PC-9 (cell line): ENCODE measurements at regions not wholly inside any gene's neighbourhood (a gene's known extent, or its start where the extent isn't known, plus 50 kb on each side); places are given as distances from the start of the nearest gene placed in this dataset.

Source experiments
- BruUV-seq: library from RNA; stranded (reverse); fragments of 400-500 nt; replicated peaks from 2 replicates; lab custom pipeline; 2021; lab: Mats Ljungman, UMichigan
- CTCF ChIA-PET: fragments of 300-600 bp; sonication (Branson Sonifier 250); formaldehyde crosslinking; loops from one replicate; lab custom pipeline; 2022; ENCODE audit warnings: antibody characterized with exemption; lab: Charles Lee
- POLR2A ChIA-PET: fragments of 300-600 bp; sonication (Branson Sonifier 250); formaldehyde crosslinking; loops from one replicate; lab custom pipeline; 2022; ENCODE audit warnings: antibody characterized with exemption; ENCODE audit not compliant: unreplicated experiment; lab: Charles Lee
- DNase-seq, 2 experiments: peaks; one replicate each; pipeline versions ENCODE4 v3.0.0 to v3.0.0-alpha.2; 2015 to 2022; ENCODE audit warnings: mixed read lengths in 1 of 2
- H2AFZ ChIP-seq: fragments of 200-600 bp; sonication (generic); 2 replicates; pipeline ENCODE4 v1.8.1; 2017; ENCODE audit warnings: antibody characterized with exemption
- H3F3A ChIP-seq: fragments of 200-600 bp; sonication (generic); 2 replicates; pipeline ENCODE4 v1.8.1; 2017; ENCODE audit warnings: antibody characterized with exemption, mild to moderate bottlenecking, low read depth; ENCODE audit not compliant: insufficient read depth
- H3K27ac ChIP-seq: fragments of 200-600 bp; sonication (generic); 2 replicates; pipeline ENCODE4 v1.6.1; 2016; ENCODE audit warnings: mixed run types
- H3K27me3 ChIP-seq: fragments of 200-600 bp; sonication (generic); 2 replicates; pipeline ENCODE4 v1.6.1; 2016; ENCODE audit warnings: low read depth, mixed run types; ENCODE audit not compliant: insufficient read depth
- H3K36me3 ChIP-seq: fragments of 200-600 bp; sonication (generic); 2 replicates; pipeline ENCODE4 v1.6.1; 2016; ENCODE audit warnings: low read depth, mixed run types
- H3K4me1 ChIP-seq: fragments of 200-600 bp; sonication (generic); replicated peaks from 2 replicates; pipeline ENCODE4 v1.6.1; 2016; ENCODE audit warnings: mixed run types; ENCODE audit not compliant: insufficient read depth
- H3K4me2 ChIP-seq: fragments of 200-600 bp; sonication (generic); 2 replicates; pipeline ENCODE4 v1.6.1; 2017; ENCODE audit warnings: mixed run types
- H3K4me3 ChIP-seq: fragments of 200-600 bp; sonication (generic); 2 replicates; pipeline ENCODE4 v1.6.1; 2016; ENCODE audit warnings: mixed run types
- H3K79me2 ChIP-seq: fragments of 200-600 bp; sonication (generic); 2 replicates; pipeline ENCODE4 v1.6.1; 2017; ENCODE audit warnings: low read depth, mixed run types
- H3K9me2 ChIP-seq: fragments of 200-600 bp; sonication (generic); 2 replicates; pipeline ENCODE4 v1.8.1; 2017; ENCODE audit warnings: mild to moderate bottlenecking; ENCODE audit not compliant: insufficient read depth
- H3K9me3 ChIP-seq: fragments of 200-600 bp; sonication (generic); 2 replicates; pipeline ENCODE4 v1.8.1; 2016; ENCODE audit warnings: low read depth; ENCODE audit not compliant: insufficient read depth
- H4K20me1 ChIP-seq: fragments of 200-600 bp; sonication (generic); 2 replicates; pipeline ENCODE4 v1.8.1; 2017; ENCODE audit not compliant: insufficient read depth
- EZH2 ChIP-seq: fragments of 200-600 bp; sonication (generic); IDR thresholded peaks from 2 replicates; pipeline ENCODE4 v1.8.0; 2017; ENCODE audit warnings: antibody characterized with exemption, low read depth
- intact Hi-C: fragments of 100-400 bp; cut with micrococcal nuclease; formaldehyde crosslinking; loops from one replicate; pipeline ENCODE4 v1.10.0; 2022; ENCODE audit not compliant: unreplicated experiment
- TF ChIP-seq, protein P1 (sequence below): fragments of 200-600 bp; sonication (generic); conservative IDR thresholded peaks from 2 replicates; pipeline ENCODE4 v1.6.1; 2017; ENCODE audit warnings: mixed run types, antibody characterized with exemption, mild to moderate bottlenecking, moderate library complexity

DNA sequence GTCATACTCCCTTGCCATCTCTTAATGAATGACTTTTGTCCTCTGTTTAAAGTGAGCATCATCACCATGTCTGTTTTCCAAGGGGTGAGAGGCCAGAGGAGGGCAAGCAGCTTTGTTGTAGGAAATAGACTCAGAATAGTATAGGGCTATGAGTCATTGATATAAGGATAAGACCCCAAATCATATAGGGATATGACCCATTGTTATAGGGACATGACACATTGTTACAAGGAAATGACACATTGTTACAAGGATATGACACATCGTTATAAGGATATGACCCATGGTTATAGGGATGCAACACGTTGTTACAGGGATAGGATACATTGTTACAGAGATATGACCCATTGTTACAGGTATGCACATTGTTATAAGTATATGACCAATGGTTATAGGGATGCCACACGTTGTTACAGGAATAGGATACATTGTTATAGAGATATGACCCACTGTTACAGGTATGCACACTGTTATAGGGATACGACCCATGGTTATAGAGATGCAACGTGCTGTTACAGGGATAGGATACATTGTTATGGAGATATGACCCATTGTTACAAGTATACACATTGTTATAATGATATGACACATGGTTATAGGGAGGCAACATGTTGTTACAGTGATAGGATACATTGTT lies 311.1 kb upstream of the ADARB2 start:
- BruUV-seq = no TSS peak
- Histone ChIP-seq H3F3A (no peaks in the 10 kb centered on the region), H3K4me2 (no peak overlapping the region), H3K9me2 (no peaks in the 10 kb centered on the region), H3K36me3 (no peaks in the 10 kb centered on the region), H3K27me3 (peaks cover 6% of the 10 kb centered on the region; the same call in 1 of the 2 replicates), H3K4me3 (no peak overlapping the region), H4K20me1 (no peaks in the 10 kb centered on the region), H3K27ac (no peak overlapping the region), H2AFZ (no peak overlapping the region), H3K79me2 (no peaks in the 10 kb centered on the region), H3K4me1 (no peaks in the 10 kb centered on the region), H3K9me3 (no peaks in the 10 kb centered on the region)
- TF ChIP-seq, protein P1, sequence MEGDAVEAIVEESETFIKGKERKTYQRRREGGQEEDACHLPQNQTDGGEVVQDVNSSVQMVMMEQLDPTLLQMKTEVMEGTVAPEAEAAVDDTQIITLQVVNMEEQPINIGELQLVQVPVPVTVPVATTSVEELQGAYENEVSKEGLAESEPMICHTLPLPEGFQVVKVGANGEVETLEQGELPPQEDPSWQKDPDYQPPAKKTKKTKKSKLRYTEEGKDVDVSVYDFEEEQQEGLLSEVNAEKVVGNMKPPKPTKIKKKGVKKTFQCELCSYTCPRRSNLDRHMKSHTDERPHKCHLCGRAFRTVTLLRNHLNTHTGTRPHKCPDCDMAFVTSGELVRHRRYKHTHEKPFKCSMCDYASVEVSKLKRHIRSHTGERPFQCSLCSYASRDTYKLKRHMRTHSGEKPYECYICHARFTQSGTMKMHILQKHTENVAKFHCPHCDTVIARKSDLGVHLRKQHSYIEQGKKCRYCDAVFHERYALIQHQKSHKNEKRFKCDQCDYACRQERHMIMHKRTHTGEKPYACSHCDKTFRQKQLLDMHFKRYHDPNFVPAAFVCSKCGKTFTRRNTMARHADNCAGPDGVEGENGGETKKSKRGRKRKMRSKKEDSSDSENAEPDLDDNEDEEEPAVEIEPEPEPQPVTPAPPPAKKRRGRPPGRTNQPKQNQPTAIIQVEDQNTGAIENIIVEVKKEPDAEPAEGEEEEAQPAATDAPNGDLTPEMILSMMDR = no peak
- ChIA-PET POLR2A (no interaction called here), CTCF (no interaction called here)
- intact Hi-C loops = no loop called here
- no peak for DNase-seq

DNA sequence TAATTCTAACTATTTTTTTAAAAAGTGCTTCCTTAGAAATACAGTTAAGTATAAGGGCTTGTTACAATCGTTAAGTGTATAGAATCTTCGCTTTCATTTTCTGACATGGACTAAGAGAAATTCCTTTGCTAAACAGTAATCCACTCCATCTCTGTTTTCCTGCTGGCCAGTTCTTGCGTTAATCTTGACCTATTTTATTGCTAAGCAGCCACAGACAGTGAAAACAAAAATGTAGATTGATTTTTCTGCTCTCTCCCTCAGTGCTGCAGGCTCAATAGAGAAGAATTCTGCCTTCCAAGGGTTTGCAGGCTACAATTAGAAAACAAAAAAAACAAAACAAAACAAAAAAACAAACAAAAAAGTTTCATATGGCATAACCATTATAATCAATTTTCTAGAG lies 310.4 kb upstream of the ADARB2 start:
- H3K36me3 ChIP-seq = no peaks in the 10 kb centered on the region
- H3K79me2 ChIP-seq = no peaks in the 10 kb centered on the region
- H3F3A ChIP-seq = no peaks in the 10 kb centered on the region
- TF ChIP-seq, protein P1 = no peak
- TF ChIP-seq EZH2 = no peak
- H3K4me3 ChIP-seq = no peak overlapping the region
- H3K27me3 ChIP-seq = peaks cover 4% of the 10 kb centered on the region; the same call in 1 of the 2 replicates
- DNase-seq = no peak
- H3K9me3 ChIP-seq = no peaks in the 10 kb centered on the region
- ChIA-PET POLR2A (no interaction called here), CTCF (no interaction called here)
- no peaks in the 10 kb centered on the region for H3K4me1 ChIP-seq
- intact Hi-C loops = no loop called here
- no TSS peak for BruUV-seq
- H3K27ac ChIP-seq = no peak overlapping the region
- no peaks in the 10 kb centered on the region for H4K20me1 ChIP-seq
- H2AFZ ChIP-seq = no peak overlapping the region
- no peak overlapping the region for H3K4me2 ChIP-seq
- no peaks in the 10 kb centered on the region for H3K9me2 ChIP-seq

DNA sequence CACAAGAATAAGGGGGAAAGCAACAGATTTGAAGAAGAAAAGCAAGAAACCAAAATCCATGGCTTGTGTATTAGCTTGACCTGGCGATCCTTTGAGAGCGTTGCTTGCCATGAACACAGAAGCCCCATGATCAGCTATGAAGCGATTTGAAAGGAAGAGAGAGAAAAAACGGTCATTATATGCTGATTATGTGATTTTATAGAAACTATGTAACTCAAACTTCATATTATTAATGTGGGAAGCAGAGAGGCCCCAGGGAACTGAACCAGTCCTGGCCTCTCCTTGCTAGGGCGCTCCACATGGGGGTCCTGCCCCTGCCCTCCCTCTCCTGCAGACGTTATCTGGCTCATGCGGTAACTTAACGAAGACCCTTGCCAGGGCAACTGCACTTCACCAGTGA lies 306.1 kb upstream of the ADARB2 start:
- H3K4me1 ChIP-seq = no peaks in the 10 kb centered on the region
- no peaks in the 10 kb centered on the region for H3K9me3 ChIP-seq
- H3K4me2 ChIP-seq = no peak overlapping the region
- no TSS peak for BruUV-seq
- H2AFZ ChIP-seq = no peak overlapping the region
- H3K27ac ChIP-seq = no peak overlapping the region
- no peaks in the 10 kb centered on the region for H3K79me2 ChIP-seq
- H3F3A ChIP-seq = no peaks in the 10 kb centered on the region
- no peak for TF ChIP-seq EZH2
- TF ChIP-seq, protein P1 = no peak
- H3K36me3 ChIP-seq = no peaks in the 10 kb centered on the region
- no peak overlapping the region for H3K4me3 ChIP-seq
- H3K27me3 ChIP-seq = no peaks in the 10 kb centered on the region
- intact Hi-C loops = no loop called here
- ChIA-PET POLR2A (no interaction called here), CTCF (no interaction called here)
- DNase-seq = no peak
- no peaks in the 10 kb centered on the region for H4K20me1 ChIP-seq
- no peaks in the 10 kb centered on the region for H3K9me2 ChIP-seq
